M059J (cell line): ENCODE measurements at regions not wholly inside any gene's neighbourhood (a gene's known extent, or its start where the extent isn't known, plus 50 kb on each side); places are given as distances from the start of the nearest gene placed in this dataset.

Experiments
- DNase-seq: peaks from one replicate; pipeline ENCODE4 v3.0.0-alpha.2; 2012; ENCODE audit warnings: low read depth

- DNase-seq: no peak
Measured at GRCh38 chr15:96670389-96670788, 339.9 kb downstream of the NR2F2 start.

GRCh38 chr15:96672629-96673028, 342.1 kb downstream of the NR2F2 start:
- DNase-seq: no peak

GRCh38 chr15:96678386-96678785, 347.9 kb downstream of the NR2F2 start:
- no peak for DNase-seq

GRCh38 chr15:96687388-96688107, 357.0 kb downstream of the NR2F2 start:
- DNase-seq: no peak

DNA sequence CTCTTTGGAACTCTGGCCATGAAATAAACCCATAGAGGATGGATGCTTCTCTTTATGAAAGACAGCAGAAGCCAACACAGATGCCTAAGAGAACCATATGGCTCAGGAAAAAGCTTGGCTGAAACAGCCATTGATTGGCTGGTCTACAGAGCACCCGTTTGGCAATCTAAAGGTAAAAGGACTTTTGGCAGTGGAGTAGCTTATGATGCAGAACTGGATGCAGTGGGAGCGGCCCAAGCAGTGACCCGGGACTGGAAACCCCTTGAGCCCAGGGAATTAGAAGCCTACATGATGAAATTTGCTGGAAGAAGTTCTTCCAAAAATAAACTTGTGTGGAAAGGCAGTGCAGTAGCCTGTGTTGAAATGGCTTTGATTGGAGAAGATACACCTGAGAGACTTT, 360.2 kb downstream of the NR2F2 start:
- DNase-seq: no peak

GRCh38 chr15:96692826-96693225, 362.3 kb downstream of the NR2F2 start:
- no peak for DNase-seq

DNA sequence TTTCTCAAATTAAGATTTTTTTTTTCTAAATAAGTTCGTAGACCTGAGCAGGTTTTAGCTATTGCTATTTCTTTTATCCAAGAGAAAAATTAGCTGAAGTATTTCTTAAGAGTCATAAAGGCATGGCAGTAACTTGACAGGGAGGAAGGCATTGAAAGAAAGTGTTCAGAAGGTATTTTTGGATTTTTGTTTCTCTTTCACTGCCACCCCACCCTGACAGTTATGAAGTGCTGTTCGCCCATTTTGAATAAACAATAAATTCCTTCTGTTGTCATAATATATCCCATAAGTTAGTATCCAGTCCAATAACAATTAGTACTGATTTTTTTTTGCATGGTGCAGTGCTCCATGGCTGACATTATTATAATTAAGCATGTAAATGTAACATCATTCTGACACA, 363.0 kb downstream of the NR2F2 start:
- no peak for DNase-seq

- peak; percentile 65 for DNase-seq
Measured at GRCh38 chr15:96693990-96694517, 363.6 kb downstream of the NR2F2 start.

DNA sequence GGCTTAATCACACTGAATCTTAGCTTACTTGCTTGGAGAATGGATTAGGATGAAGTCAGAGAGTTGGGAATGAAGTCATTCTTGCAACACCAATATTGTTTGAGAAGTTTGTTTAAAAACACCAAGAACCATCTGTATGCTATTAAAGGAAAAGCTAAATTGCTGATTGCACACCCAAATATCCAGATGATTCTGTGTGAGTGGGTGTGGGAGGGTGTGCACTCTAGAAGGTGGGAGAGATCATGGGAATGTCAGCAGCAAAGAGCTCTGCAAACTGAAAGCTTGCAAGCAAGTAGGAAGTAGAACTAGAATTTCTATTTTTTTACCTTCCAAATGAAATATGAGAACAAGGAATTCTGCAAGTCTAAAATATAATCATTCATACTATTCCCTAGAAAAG, 364.9 kb downstream of the NR2F2 start:
- DNase-seq: no peak

GRCh38 chr15:96699871-96700401, 369.4 kb downstream of the NR2F2 start:
- DNase-seq: no peak

GRCh38 chr15:96700555-96700954, 370.1 kb downstream of the NR2F2 start:
- DNase-seq: no peak

- no peak for DNase-seq
Measured at GRCh38 chr15:96701443-96701842, 370.9 kb downstream of the NR2F2 start.

DNA sequence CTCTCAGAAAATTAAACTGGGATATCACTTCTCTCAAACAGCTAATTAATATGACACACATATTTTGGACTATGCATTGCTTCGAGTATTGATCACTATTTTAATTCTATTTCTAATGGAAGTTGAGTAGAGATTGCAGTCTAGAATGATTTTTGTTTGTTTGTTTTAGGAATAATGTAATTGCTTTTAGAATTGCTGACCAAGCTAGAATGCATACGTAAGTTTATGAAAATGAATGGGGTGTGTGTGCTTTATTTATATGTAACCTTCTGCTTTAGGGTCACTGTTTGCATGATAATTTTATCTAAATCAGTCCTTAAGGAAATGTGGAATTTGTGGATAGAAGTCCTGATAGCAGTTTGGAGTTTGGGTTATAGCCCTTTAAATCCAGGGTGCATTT, 371.4 kb downstream of the NR2F2 start:
- no peak for DNase-seq

DNA sequence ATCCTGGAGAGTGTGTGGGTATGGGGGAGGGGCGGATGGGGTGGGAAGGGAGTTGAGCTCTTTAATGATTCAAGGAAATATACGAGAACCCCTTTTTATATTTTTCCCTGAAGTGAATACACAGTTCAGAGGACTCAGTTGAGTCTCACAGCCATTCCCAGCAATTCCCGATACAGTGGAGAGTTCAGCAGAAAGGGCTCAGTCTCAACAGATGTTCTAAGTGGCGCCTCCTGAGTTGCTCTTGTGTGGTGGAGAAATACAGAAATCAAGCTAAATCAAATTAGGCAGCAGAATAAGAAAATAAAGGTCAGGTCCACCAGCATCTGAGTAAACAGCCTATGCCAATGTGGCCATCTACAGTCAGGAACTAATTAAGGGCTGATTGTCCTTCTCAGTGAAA, 372.1 kb downstream of the NR2F2 start:
- DNase-seq: no peak

DNA sequence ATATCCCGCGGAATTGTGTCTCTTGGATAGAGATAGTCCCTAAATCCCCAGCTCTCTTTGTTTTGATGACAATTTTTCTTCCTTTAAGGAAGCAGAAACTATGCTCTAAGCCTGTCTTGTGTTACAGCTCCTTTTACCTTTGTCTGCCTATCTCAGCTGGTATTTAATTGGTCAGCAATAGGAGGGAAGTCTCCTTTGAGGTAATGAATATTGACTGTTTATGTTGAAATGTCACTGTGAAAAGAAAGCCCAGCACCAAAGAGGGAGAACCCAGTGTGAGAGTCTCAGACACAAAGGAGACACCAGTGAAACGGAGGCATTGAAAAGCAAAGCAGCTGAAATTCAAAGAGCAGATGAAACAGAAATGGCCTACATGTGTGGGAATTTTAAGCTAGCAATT, 372.6 kb downstream of the NR2F2 start:
- no peak for DNase-seq

DNA sequence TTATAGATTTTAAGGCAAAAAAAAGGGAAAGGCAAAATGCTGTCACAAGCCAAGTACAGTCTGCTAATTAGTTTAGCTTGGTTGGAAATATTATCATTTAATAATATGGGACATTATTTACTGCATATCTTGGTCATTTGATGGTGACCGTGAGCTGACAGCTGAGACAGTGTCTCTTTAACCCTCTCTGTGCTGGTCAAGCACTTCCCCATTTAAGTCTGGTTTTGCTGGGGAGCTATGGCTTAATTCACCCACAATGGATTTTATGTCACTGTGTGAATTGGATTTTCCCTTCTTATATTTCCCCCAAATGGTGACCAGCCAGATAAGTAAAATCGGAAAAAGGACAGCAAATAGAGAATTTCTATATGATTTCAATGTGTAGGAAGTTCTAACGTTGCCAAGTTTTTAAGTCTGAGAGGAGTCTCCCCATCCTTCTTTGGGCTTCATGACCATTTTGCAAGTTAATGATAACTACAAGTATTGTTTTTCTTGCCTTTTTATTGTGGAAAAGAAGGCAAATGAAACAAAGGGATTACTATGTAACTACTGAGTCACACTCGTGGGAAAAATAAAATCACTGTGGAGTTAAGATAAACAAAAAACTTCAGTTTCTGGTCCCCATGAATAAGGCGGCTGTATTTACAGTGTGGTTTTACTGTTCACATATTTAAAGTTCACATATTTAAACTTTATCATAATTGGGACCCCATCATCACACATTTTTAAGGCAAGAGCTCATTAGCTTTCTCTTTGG, 373.5 kb downstream of the NR2F2 start:
- peak; percentile 15 for DNase-seq

DNA sequence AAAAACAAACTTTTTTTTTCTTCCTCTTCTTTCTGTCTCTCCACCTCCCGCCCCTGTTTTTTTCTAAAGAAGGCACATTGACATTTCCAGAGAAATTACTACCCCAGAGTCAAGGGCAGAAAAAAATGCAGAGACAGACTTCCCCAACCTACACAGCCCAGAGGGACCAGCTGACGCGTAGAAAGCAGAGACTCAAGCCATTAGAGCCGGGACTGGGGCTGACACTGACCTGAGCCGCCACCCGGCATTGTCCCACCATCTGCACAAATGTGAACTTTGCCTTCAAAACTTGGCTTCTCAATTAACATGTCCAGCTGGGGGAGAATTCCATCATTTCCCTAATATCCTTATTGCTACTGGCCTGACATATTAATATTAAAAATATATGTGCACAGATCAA, 385.6 kb downstream of the NR2F2 start:
- no peak for DNase-seq

DNA sequence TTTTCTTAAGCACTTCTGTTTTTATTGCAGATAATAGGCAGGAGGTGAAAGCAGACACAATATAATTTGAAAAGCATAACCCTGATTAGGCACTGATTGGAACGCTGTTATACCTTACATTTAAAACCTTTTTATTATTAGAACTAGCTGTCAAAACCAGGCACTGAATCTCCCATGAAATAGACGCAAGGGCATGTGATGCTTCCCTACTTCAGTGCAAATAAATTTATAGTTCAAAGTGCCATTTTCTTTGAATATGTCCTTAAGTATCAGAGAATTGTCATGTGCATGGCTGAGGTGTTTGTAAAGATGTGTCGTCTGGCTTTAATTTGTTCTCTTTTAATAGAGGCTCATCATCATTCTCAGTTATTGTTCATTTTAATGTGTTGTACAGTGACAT, 386.0 kb downstream of the NR2F2 start:
- DNase-seq: no peak

DNA sequence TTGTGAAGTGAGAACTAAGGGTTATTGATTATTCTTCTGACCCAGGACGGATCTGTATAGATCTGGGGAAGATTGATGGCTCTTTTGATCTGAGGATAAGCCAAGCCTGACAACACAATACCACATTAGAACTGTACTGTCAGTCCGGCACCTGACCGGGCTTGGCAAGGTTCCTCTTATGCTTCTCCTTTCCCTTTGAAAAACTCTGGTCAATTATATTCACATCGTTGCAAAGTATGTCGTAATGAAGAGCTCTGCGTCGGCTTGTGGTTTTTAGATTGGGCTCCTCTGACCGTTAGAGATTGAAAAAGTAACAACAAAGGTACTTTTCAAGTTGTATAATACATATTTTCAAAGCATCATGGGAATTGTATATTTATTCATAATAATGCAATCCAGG, 389.8 kb downstream of the NR2F2 start:
- no peak for DNase-seq

- no peak for DNase-seq
Measured at GRCh38 chr15:96720656-96721055, 390.2 kb downstream of the NR2F2 start.

GRCh38 chr15:96728591-96728990, 398.1 kb downstream of the NR2F2 start:
- DNase-seq: no peak

DNA sequence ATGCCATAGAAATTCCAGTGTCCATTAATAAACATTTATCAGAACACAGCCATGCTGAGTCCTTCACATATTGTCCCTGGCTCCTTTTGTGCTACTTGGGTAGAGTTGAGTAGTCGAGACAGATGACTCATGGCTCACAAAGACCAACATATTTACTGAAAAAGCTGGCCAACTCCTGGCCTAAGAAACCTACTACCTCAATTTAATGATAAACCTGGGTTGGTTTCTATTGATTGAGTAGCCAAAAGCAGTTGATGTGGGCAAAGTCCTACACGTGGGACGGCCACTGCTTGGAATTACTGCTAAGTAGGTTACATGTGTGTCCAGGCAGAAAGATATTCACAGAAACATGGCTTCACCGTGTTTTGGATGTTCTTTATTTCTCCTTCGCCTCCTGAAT, 402.2 kb downstream of the NR2F2 start:
- DNase-seq: no peak

DNA sequence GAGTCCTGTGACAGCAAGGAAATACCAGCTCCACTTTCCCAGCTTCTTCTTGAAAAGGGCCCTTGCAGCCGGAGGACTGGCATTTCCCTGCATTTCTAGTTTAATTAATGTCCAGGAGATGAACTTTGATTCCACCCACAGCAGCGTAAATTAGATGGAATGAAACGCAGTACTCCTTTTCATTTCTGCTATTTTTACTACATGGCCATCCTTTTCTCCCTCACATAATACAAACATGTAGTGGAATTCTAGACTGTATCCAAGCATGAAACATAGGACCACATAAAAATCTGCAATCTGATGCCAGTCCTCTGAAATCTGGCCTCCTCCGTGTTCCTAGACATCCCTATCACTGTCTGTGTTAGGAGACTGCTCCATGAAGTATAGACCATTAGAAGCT, 403.2 kb downstream of the NR2F2 start:
- no peak for DNase-seq
